HepG2 (cell line): ENCODE measurements at regions not wholly inside any gene's neighbourhood (a gene's known extent, or its start where the extent isn't known, plus 50 kb on each side); places are given as distances from the start of the nearest gene placed in this dataset.

Experiments used
- ATAC-seq: fragments of 200-7000 bp; cut with Tn5 transposase; 3 replicates; pipeline ENCODE4 v1.9.1; 2020; ENCODE audit warnings: mild to moderate bottlenecking, moderate library complexity
- BruUV-seq: library from RNA; stranded (reverse); fragments of 400-500 nt; replicated peaks from 2 replicates; lab custom pipeline; 2021; lab: Mats Ljungman, UMichigan
- CTCF ChIA-PET: fragments of 300-600 bp; formaldehyde crosslinking; extraction: SDS; loops from one replicate; lab custom pipeline; 2021; ENCODE audit warnings: low total read pairs, inconsistent platforms, low intra/inter-chr PET ratio; lab: Yijun Ruan, JAX
- POLR2A ChIA-PET: fragments of 350-600 bp; sonication (Branson Sonifier 250); formaldehyde crosslinking; loops from one replicate; lab custom pipeline; 2020; ENCODE audit warnings: antibody characterized with exemption, inconsistent platforms; lab: Yijun Ruan, JAX
- DNase-seq: peaks from one replicate; pipeline ENCODE4 v3.0.0-alpha.2; 2015; ENCODE audit warnings: low spot score
- FAIRE-seq: peaks from 3 replicates; lab custom pipeline; 2011; peaks lifted over from hg19 to GRCh38; lab: Jason Lieb, UNC
- H2AFZ ChIP-seq: one replicate; pipeline ENCODE4 v1.6.1; 2011; ENCODE audit warnings: low read length, inconsistent platforms
- H3K27ac ChIP-seq: fragments of 300-600 bp; 3 replicates; pipeline ENCODE4 v1.8.0; 2011; ENCODE audit warnings: mixed run types, mild to moderate bottlenecking, mixed read lengths, low read length, inconsistent platforms; ENCODE audit not compliant: insufficient read depth; ENCODE audit errors: extremely low read length
- H3K27me3 ChIP-seq, 2 experiments: fragments of 200-600 bp in 1 of 2; 2 replicates in 1 of 2; 3 replicates in 1 of 2; pipeline versions ENCODE4 v1.6.0 to v1.8.0; 2011; ENCODE audit warnings: low read length in 2 of 2, mild to moderate bottlenecking in 2 of 2, moderate library complexity in 2 of 2, inconsistent platforms in 1 of 2; ENCODE audit not compliant: insufficient read depth in 2 of 2, control insufficient read depth in 1 of 2
- H3K36me3 ChIP-seq, 2 experiments: fragments of 200-600 bp in 1 of 2; replicated peaks in 1 of 2; 2 replicates in 1 of 2; 3 replicates in 1 of 2; pipeline versions ENCODE4 v1.5.1 to v1.8.0; 2011; ENCODE audit warnings: low read length in 2 of 2, inconsistent platforms in 1 of 2; ENCODE audit not compliant: insufficient read depth in 2 of 2, control insufficient read depth in 1 of 2
- H3K4me1 ChIP-seq: 2 replicates; pipeline ENCODE4 v1.5.1; 2012; ENCODE audit warnings: low read length, inconsistent platforms; ENCODE audit not compliant: insufficient read depth
- H3K4me2 ChIP-seq: 2 replicates; pipeline ENCODE4 v1.6.0; 2011; ENCODE audit warnings: low read depth, low read length, inconsistent platforms
- H3K4me3 ChIP-seq, 3 experiments: fragments of 200-600 bp in 1 of 3; sonication (generic), shearing (Covaris generic) in 1 of 3; replicated peaks in 1 of 3; 2 replicates each; pipeline ENCODE4 v1.5.1; 2011 to 2016; ENCODE audit warnings: low read length in 3 of 3, inconsistent platforms in 2 of 3, low read depth in 2 of 3, mild to moderate bottlenecking in 2 of 3, control low read depth in 1 of 3, mixed read lengths in 1 of 3; ENCODE audit not compliant: insufficient read depth in 1 of 3
- H3K79me2 ChIP-seq: one replicate; pipeline ENCODE4 v1.6.1; 2011; ENCODE audit warnings: low read length, inconsistent platforms; ENCODE audit not compliant: insufficient read depth
- H3K9ac ChIP-seq: 2 replicates; pipeline ENCODE4 v1.6.0; 2011; ENCODE audit warnings: mild to moderate bottlenecking, low read depth, low read length, inconsistent platforms; ENCODE audit not compliant: insufficient read depth
- H3K9me3 ChIP-seq: 2 replicates; pipeline ENCODE4 v1.5.1; 2012; ENCODE audit warnings: mild to moderate bottlenecking, low read length
- H4K20me1 ChIP-seq: 2 replicates; pipeline ENCODE4 v1.6.0; 2011; ENCODE audit warnings: inconsistent platforms, mild to moderate bottlenecking, low read length, moderate library complexity; ENCODE audit not compliant: insufficient read depth
- CHD2 ChIP-seq: IDR thresholded peaks from 2 replicates; pipeline ENCODE4 v1.6.1; 2011; ENCODE audit warnings: low read depth, low read length, improper control_type of control experiment
- HOXD1 ChIP-seq: sonication (generic); formaldehyde crosslinking; IDR thresholded peaks from 2 replicates; pipeline ENCODE4 v1.5.0; 2020; ENCODE audit warnings: missing genetic modification reagents
- IKZF1 ChIP-seq: fragments of 450-650 bp; IDR thresholded peaks from 2 replicates; pipeline ENCODE4 v1.7.1; 2016
- NFKB2 ChIP-seq: sonication (generic); formaldehyde crosslinking; IDR thresholded peaks from 2 replicates; pipeline ENCODE4 v1.4.0; 2020; ENCODE audit warnings: missing genetic modification reagents, borderline replicate concordance
- SRSF9 ChIP-seq: fragments of 200-400 bp; formaldehyde crosslinking; IDR thresholded peaks from 2 replicates; pipeline ENCODE4 v1.6.1; 2018; ENCODE audit warnings: borderline replicate concordance, mild to moderate bottlenecking, low read depth, low read length; ENCODE audit not compliant: insufficient read depth, poor library complexity, severe bottlenecking
- ZMYM3 ChIP-seq: sonication (generic); formaldehyde crosslinking; IDR thresholded peaks from 2 replicates; pipeline ENCODE4 v1.5.1; 2020; ENCODE audit warnings: mild to moderate bottlenecking, missing genetic modification reagents
- ZNF20 ChIP-seq: sonication (generic); formaldehyde crosslinking; IDR thresholded peaks from 2 replicates; pipeline ENCODE4 v1.4.0; 2020; ENCODE audit warnings: mild to moderate bottlenecking, moderate library complexity, missing genetic modification reagents
- ZNF382 ChIP-seq: sonication (generic); formaldehyde crosslinking; IDR thresholded peaks from 2 replicates; pipeline ENCODE4 v1.5.0; 2020; ENCODE audit warnings: missing genetic modification reagents, mild to moderate bottlenecking, borderline replicate concordance
- ZNF773 ChIP-seq: sonication (generic); formaldehyde crosslinking; IDR thresholded peaks from 2 replicates; pipeline ENCODE4 v1.4.0; 2020; ENCODE audit warnings: missing genetic modification reagents, borderline replicate concordance
- in situ Hi-C: cut with HindIII; loops from 2 replicates; pipeline ENCODE4 v1.10.0; 2017; ENCODE audit warnings: low pct_unique_long_range_greater_than_20kb; ENCODE audit not compliant: extremely low pct_ligation_motif_present
- intact Hi-C: fragments of 100-400 bp; cut with micrococcal nuclease; formaldehyde crosslinking; loops from one replicate; pipeline ENCODE4 v1.10.0; 2022; ENCODE audit not compliant: unreplicated experiment
- TF ChIP-seq, protein P1 (sequence below): sonication (generic); formaldehyde crosslinking; IDR thresholded peaks from 2 replicates; pipeline ENCODE4 v1.4.0; 2020; ENCODE audit warnings: missing genetic modification reagents
- TF ChIP-seq, protein P2 (sequence below): sonication (generic); formaldehyde crosslinking; IDR thresholded peaks from 2 replicates; pipeline ENCODE4 v1.4.0; 2020; ENCODE audit warnings: missing genetic modification reagents
- TF ChIP-seq, protein P3 (sequence below): sonication (generic); formaldehyde crosslinking; IDR thresholded peaks from 2 replicates; pipeline ENCODE4 v1.4.0; 2020; ENCODE audit warnings: missing genetic modification reagents, borderline replicate concordance
- TF ChIP-seq, protein P4 (sequence below): sonication (generic); formaldehyde crosslinking; IDR thresholded peaks from 2 replicates; pipeline ENCODE4 v1.4.0; 2020; ENCODE audit warnings: missing genetic modification reagents, mild to moderate bottlenecking, borderline replicate concordance
- TF ChIP-seq, protein P5 (sequence below): fragments of 450-650 bp; IDR thresholded peaks from 2 replicates; pipeline ENCODE4 v1.6.1; 2017

DNA sequence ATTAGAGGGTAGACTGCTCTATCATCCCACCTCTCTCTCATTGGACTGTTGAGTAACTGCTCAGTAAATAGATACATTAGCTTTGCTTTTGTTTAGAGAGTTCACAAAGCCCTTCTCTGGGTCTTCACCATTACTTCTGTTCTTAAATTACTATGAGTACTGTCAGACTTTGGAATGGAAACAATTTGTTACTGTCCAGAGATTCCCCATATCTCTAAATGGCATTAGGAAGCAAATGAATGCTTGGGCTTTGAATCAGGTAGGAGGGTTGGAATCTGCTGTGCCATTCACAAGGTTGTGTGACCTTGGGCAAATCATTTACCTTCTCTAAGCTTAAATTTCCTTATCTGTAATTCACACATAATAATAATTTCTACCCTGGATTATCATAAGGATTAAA is 541.0 kb upstream of the FZD8 start:
- H3K36me3 ChIP-seq, result no peaks in the 10 kb centered on the region; a peak in 1 of 5 replicates
- no peaks in the 10 kb centered on the region for H3K79me2 ChIP-seq
- FAIRE-seq (no peak), ATAC-seq (no peak), DNase-seq (no peak)
- intact Hi-C loops (no loop called here), in situ Hi-C loops (no loop called here)
- no peaks in the 10 kb centered on the region for H3K27me3 ChIP-seq
- H3K27ac ChIP-seq, result no peak overlapping the region
- no TSS peak for BruUV-seq
- no peak overlapping the region for H3K4me2 ChIP-seq
- ChIA-PET CTCF (no interaction called here), POLR2A (no interaction called here)
- no peaks in the 10 kb centered on the region for H3K4me1 ChIP-seq
- H3K4me3 ChIP-seq, result no peak overlapping the region
- H4K20me1 ChIP-seq, result no peaks in the 10 kb centered on the region
- TF ChIP-seq, protein P1, sequence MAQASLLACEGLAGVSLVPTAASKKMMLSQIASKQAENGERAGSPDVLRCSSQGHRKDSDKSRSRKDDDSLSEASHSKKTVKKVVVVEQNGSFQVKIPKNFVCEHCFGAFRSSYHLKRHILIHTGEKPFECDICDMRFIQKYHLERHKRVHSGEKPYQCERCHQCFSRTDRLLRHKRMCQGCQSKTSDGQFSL (CRISPR knock-in tag), result no peak
- TF ChIP-seq HOXD1 (CRISPR knock-in tag) (no peak), CHD2 (no peak), ZNF20 (CRISPR knock-in tag) (no peak), NFKB2 (CRISPR knock-in tag) (no peak), ZNF773 (CRISPR knock-in tag) (no peak), SRSF9 (no peak), IKZF1 (no peak), ZNF382 (CRISPR knock-in tag) (no peak), ZMYM3 (CRISPR knock-in tag) (no peak)
- TF ChIP-seq, protein P2, sequence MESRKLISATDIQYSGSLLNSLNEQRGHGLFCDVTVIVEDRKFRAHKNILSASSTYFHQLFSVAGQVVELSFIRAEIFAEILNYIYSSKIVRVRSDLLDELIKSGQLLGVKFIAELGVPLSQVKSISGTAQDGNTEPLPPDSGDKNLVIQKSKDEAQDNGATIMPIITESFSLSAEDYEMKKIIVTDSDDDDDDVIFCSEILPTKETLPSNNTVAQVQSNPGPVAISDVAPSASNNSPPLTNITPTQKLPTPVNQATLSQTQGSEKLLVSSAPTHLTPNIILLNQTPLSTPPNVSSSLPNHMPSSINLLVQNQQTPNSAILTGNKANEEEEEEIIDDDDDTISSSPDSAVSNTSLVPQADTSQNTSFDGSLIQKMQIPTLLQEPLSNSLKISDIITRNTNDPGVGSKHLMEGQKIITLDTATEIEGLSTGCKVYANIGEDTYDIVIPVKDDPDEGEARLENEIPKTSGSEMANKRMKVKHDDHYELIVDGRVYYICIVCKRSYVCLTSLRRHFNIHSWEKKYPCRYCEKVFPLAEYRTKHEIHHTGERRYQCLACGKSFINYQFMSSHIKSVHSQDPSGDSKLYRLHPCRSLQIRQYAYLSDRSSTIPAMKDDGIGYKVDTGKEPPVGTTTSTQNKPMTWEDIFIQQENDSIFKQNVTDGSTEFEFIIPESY, result no peak
- TF ChIP-seq, protein P3, sequence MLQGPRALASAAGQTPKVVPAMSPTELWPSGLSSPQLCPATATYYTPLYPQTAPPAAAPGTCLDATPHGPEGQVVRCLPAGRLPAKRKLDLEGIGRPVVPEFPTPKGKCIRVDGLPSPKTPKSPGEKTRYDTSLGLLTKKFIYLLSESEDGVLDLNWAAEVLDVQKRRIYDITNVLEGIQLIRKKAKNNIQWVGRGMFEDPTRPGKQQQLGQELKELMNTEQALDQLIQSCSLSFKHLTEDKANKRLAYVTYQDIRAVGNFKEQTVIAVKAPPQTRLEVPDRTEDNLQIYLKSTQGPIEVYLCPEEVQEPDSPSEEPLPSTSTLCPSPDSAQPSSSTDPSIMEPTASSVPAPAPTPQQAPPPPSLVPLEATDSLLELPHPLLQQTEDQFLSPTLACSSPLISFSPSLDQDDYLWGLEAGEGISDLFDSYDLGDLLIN, result no peak
- TF ChIP-seq, protein P4, sequence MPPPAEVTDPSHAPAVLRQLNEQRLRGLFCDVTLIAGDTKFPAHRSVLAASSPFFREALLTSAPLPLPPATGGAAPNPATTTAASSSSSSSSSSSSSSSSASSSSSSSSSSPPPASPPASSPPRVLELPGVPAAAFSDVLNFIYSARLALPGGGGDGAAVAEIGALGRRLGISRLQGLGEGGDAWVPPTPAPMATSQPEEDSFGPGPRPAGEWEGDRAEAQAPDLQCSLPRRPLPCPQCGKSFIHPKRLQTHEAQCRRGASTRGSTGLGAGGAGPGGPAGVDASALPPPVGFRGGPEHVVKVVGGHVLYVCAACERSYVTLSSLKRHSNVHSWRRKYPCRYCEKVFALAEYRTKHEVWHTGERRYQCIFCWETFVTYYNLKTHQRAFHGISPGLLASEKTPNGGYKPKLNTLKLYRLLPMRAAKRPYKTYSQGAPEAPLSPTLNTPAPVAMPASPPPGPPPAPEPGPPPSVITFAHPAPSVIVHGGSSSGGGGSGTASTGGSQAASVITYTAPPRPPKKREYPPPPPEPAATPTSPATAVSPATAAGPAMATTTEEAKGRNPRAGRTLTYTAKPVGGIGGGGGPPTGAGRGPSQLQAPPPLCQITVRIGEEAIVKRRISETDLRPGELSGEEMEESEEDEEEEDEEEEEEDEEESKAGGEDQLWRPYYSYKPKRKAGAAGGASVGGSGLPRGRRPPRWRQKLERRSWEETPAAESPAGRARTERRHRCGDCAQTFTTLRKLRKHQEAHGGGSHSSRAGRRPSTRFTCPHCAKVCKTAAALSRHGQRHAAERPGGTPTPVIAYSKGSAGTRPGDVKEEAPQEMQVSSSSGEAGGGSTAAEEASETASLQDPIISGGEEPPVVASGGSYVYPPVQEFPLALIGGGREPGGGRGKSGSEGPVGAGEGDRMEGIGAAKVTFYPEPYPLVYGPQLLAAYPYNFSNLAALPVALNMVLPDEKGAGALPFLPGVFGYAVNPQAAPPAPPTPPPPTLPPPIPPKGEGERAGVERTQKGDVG (CRISPR knock-in tag), result no peak
- TF ChIP-seq, protein P5, sequence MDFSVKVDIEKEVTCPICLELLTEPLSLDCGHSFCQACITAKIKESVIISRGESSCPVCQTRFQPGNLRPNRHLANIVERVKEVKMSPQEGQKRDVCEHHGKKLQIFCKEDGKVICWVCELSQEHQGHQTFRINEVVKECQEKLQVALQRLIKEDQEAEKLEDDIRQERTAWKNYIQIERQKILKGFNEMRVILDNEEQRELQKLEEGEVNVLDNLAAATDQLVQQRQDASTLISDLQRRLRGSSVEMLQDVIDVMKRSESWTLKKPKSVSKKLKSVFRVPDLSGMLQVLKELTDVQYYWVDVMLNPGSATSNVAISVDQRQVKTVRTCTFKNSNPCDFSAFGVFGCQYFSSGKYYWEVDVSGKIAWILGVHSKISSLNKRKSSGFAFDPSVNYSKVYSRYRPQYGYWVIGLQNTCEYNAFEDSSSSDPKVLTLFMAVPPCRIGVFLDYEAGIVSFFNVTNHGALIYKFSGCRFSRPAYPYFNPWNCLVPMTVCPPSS, result no peak
- no peak overlapping the region for H2AFZ ChIP-seq
- H3K9me3 ChIP-seq, result no peaks in the 10 kb centered on the region
- no peak overlapping the region for H3K9ac ChIP-seq
